Activated naive CD8-positive, alpha-beta T cell treated with anti-CD3 and anti-CD28 coated beads, Interleukin-2, amount 50 U/mL, for 24 hours (primary cell): ENCODE measurements at regions not wholly inside any gene's neighbourhood (a gene's known extent, or its start where the extent isn't known, plus 50 kb on each side); places are given as distances from the start of the nearest gene placed in this dataset.

ENCODE experiments used
- ATAC-seq: fragments of 150-1000 bp; cut with Tn5 transposase; one replicate; pipeline ENCODE4 v1.10.0; 2021
- DNase-seq: peaks from one replicate; pipeline ENCODE4 v3.0.0; 2021
- H3K27ac Mint-ChIP-seq: one replicate; pipeline ENCODE4 v1.8.0; 2021; ENCODE audit warnings: mild to moderate bottlenecking, mixed read lengths
- H3K27me3 Mint-ChIP-seq: one replicate; pipeline ENCODE4 v1.8.0; 2021; ENCODE audit warnings: mixed read lengths
- H3K36me3 Mint-ChIP-seq: one replicate; pipeline ENCODE4 v1.8.0; 2021; ENCODE audit warnings: low read depth, mixed read lengths
- H3K4me1 Mint-ChIP-seq: one replicate; pipeline ENCODE4 v1.8.0; 2021; ENCODE audit warnings: mixed read lengths
- H3K4me3 Mint-ChIP-seq: one replicate; pipeline ENCODE4 v1.8.0; 2021; ENCODE audit warnings: mild to moderate bottlenecking, moderate library complexity, mixed read lengths
- H3K9me3 Mint-ChIP-seq: one replicate; pipeline ENCODE4 v1.8.0; 2021; ENCODE audit warnings: mixed read lengths

- no peaks in the 10 kb centered on the region for H3K36me3 Mint-ChIP-seq
- DNase-seq, result no peak
- no peaks in the 10 kb centered on the region for H3K9me3 Mint-ChIP-seq
- no peak overlapping the region for H3K4me3 Mint-ChIP-seq
- H3K27ac Mint-ChIP-seq, result no peak overlapping the region
- no peaks in the 10 kb centered on the region for H3K4me1 Mint-ChIP-seq
- ATAC-seq, result no peak
- no peaks in the 10 kb centered on the region for H3K27me3 Mint-ChIP-seq
These were observed 422.9 kb downstream of the KCTD12 start for GRCh38 chr13:76463314-76463713.

GRCh38 chr13:76461999-76462398 is 424.2 kb downstream of the KCTD12 start:
- H3K27ac Mint-ChIP-seq, result no peak overlapping the region
- no peaks in the 10 kb centered on the region for H3K4me1 Mint-ChIP-seq
- no peak overlapping the region for H3K4me3 Mint-ChIP-seq
- ATAC-seq (no peak), DNase-seq (no peak)
- no peaks in the 10 kb centered on the region for H3K9me3 Mint-ChIP-seq
- H3K27me3 Mint-ChIP-seq, result no peaks in the 10 kb centered on the region
- H3K36me3 Mint-ChIP-seq, result no peaks in the 10 kb centered on the region

- Mint-ChIP-seq H3K27ac (no peak overlapping the region), H3K27me3 (no peaks in the 10 kb centered on the region), H3K4me1 (no peaks in the 10 kb centered on the region), H3K4me3 (no peak overlapping the region), H3K36me3 (no peaks in the 10 kb centered on the region), H3K9me3 (no peaks in the 10 kb centered on the region)
- no peak for DNase-seq
- ATAC-seq, result no peak
These were observed 424.7 kb downstream of the KCTD12 start for GRCh38 chr13:76461484-76461883.

GRCh38 chr13:76459863-76460262 is 426.3 kb downstream of the KCTD12 start:
- H3K4me3 Mint-ChIP-seq, result no peak overlapping the region
- H3K9me3 Mint-ChIP-seq, result no peaks in the 10 kb centered on the region

GRCh38 chr13:76455960-76456359 is 430.2 kb downstream of the KCTD12 start:
- Mint-ChIP-seq H3K4me1 (no peaks in the 10 kb centered on the region), H3K27me3 (peaks cover 2% of the 10 kb centered on the region), H3K4me3 (no peak overlapping the region), H3K27ac (no peak overlapping the region), H3K36me3 (peaks cover 3% of the 10 kb centered on the region), H3K9me3 (peaks cover 15% of the 10 kb centered on the region)
- DNase-seq (no peak), ATAC-seq (no peak)

More at GRCh38 chr13:76459863-76460262, 426.3 kb downstream of the KCTD12 start:
- no peaks in the 10 kb centered on the region for H3K36me3 Mint-ChIP-seq
- no peaks in the 10 kb centered on the region for H3K27me3 Mint-ChIP-seq
- ATAC-seq, result no peak
- H3K27ac Mint-ChIP-seq, result no peak overlapping the region
- no peaks in the 10 kb centered on the region for H3K4me1 Mint-ChIP-seq
- DNase-seq, result no peak

- Mint-ChIP-seq H3K9me3 (peaks cover 19% of the 10 kb centered on the region), H3K27ac (no peak overlapping the region), H3K27me3 (peaks cover 2% of the 10 kb centered on the region), H3K36me3 (peaks cover 3% of the 10 kb centered on the region), H3K4me3 (no peak overlapping the region), H3K4me1 (no peaks in the 10 kb centered on the region)
- DNase-seq (no peak), ATAC-seq (no peak)
These were observed 431.2 kb downstream of the KCTD12 start for GRCh38 chr13:76454991-76455390.

- no peaks in the 10 kb centered on the region for H3K4me1 Mint-ChIP-seq
- peaks cover 19% of the 10 kb centered on the region for H3K9me3 Mint-ChIP-seq
- no peak overlapping the region for H3K27ac Mint-ChIP-seq
- no peak for ATAC-seq
- peaks cover 3% of the 10 kb centered on the region for H3K36me3 Mint-ChIP-seq
- peaks cover 2% of the 10 kb centered on the region for H3K27me3 Mint-ChIP-seq
- no peak overlapping the region for H3K4me3 Mint-ChIP-seq
- no peak for DNase-seq
These were observed 436.5 kb downstream of the KCTD12 start for GRCh38 chr13:76449716-76450115.

- no peak overlapping the region for H3K27ac Mint-ChIP-seq
- H3K4me3 Mint-ChIP-seq, result no peak overlapping the region
- ATAC-seq (no peak), DNase-seq (no peak)
- H3K4me1 Mint-ChIP-seq, result no peaks in the 10 kb centered on the region
- H3K36me3 Mint-ChIP-seq, result no peaks in the 10 kb centered on the region
- H3K9me3 Mint-ChIP-seq, result peaks cover 6% of the 10 kb centered on the region
- H3K27me3 Mint-ChIP-seq, result no peaks in the 10 kb centered on the region
These were observed 440.0 kb downstream of the KCTD12 start for GRCh38 chr13:76446191-76446590.

GRCh38 chr13:76440568-76440967 is 445.6 kb downstream of the KCTD12 start:
- Mint-ChIP-seq H3K4me1 (no peaks in the 10 kb centered on the region), H3K4me3 (no peak overlapping the region), H3K27me3 (no peaks in the 10 kb centered on the region), H3K27ac (no peak overlapping the region), H3K36me3 (no peaks in the 10 kb centered on the region), H3K9me3 (no peaks in the 10 kb centered on the region)
- DNase-seq (no peak), ATAC-seq (no peak)

- no peak overlapping the region for H3K4me3 Mint-ChIP-seq
- H3K27me3 Mint-ChIP-seq, result no peaks in the 10 kb centered on the region
- no peaks in the 10 kb centered on the region for H3K9me3 Mint-ChIP-seq
- H3K27ac Mint-ChIP-seq, result no peak overlapping the region
- no peak for ATAC-seq
- no peaks in the 10 kb centered on the region for H3K4me1 Mint-ChIP-seq
- no peaks in the 10 kb centered on the region for H3K36me3 Mint-ChIP-seq
- DNase-seq, result no peak
These were observed 446.7 kb downstream of the KCTD12 start for GRCh38 chr13:76439546-76439945.

GRCh38 chr13:76438050-76438449 is 448.2 kb downstream of the KCTD12 start:
- Mint-ChIP-seq H3K36me3 (no peaks in the 10 kb centered on the region), H3K4me3 (no peak overlapping the region), H3K27ac (no peak overlapping the region), H3K4me1 (no peaks in the 10 kb centered on the region), H3K27me3 (no peaks in the 10 kb centered on the region), H3K9me3 (no peaks in the 10 kb centered on the region)
- ATAC-seq (no peak), DNase-seq (no peak)

GRCh38 chr13:76425935-76426334 is 460.3 kb downstream of the KCTD12 start:
- H3K4me1 Mint-ChIP-seq, result no peaks in the 10 kb centered on the region
- H3K9me3 Mint-ChIP-seq, result no peaks in the 10 kb centered on the region
- no peak overlapping the region for H3K4me3 Mint-ChIP-seq
- no peaks in the 10 kb centered on the region for H3K27me3 Mint-ChIP-seq
- ATAC-seq (no peak), DNase-seq (no peak)
- no peaks in the 10 kb centered on the region for H3K36me3 Mint-ChIP-seq
- H3K27ac Mint-ChIP-seq, result no peak overlapping the region

GRCh38 chr13:76421011-76421410 is 465.2 kb downstream of the KCTD12 start:
- Mint-ChIP-seq H3K9me3 (no peaks in the 10 kb centered on the region), H3K36me3 (no peaks in the 10 kb centered on the region), H3K4me1 (no peaks in the 10 kb centered on the region), H3K27me3 (no peaks in the 10 kb centered on the region), H3K4me3 (no peak overlapping the region), H3K27ac (no peak overlapping the region)
- DNase-seq (no peak), ATAC-seq (no peak)

- Mint-ChIP-seq H3K4me3 (no peak overlapping the region), H3K36me3 (no peaks in the 10 kb centered on the region), H3K9me3 (no peaks in the 10 kb centered on the region), H3K4me1 (no peaks in the 10 kb centered on the region), H3K27ac (no peak overlapping the region), H3K27me3 (no peaks in the 10 kb centered on the region)
- DNase-seq (no peak), ATAC-seq (no peak)
These were observed 467.8 kb downstream of the KCTD12 start for GRCh38 chr13:76418404-76418803.

- no peak for DNase-seq
- Mint-ChIP-seq H3K4me1 (no peaks in the 10 kb centered on the region), H3K27ac (no peak overlapping the region), H3K4me3 (no peak overlapping the region), H3K9me3 (no peaks in the 10 kb centered on the region), H3K36me3 (no peaks in the 10 kb centered on the region), H3K27me3 (no peaks in the 10 kb centered on the region)
- ATAC-seq, result no peak
These were observed 471.9 kb downstream of the KCTD12 start for GRCh38 chr13:76414320-76414719.

- no peak overlapping the region for H3K27ac Mint-ChIP-seq
- DNase-seq, result no peak
- no peaks in the 10 kb centered on the region for H3K9me3 Mint-ChIP-seq
- no peak overlapping the region for H3K4me3 Mint-ChIP-seq
- no peaks in the 10 kb centered on the region for H3K36me3 Mint-ChIP-seq
- no peaks in the 10 kb centered on the region for H3K27me3 Mint-ChIP-seq
- no peak for ATAC-seq
- no peaks in the 10 kb centered on the region for H3K4me1 Mint-ChIP-seq
These were observed 480.0 kb downstream of the KCTD12 start for GRCh38 chr13:76406243-76406642.
